Endodermal cell (in vitro differentiated cells): ENCODE measurements at regions not wholly inside any gene's neighbourhood (a gene's known extent, or its start where the extent isn't known, plus 50 kb on each side); places are given as distances from the start of the nearest gene placed in this dataset.
"Not testable (repeated sequence)": the region's sequence is repeated elsewhere in the genome, so short reads cannot be mapped to it uniquely, and the experiment has no call there.

Experiments
- DNase-seq: peaks from one replicate; pipeline ENCODE4 v3.0.0-alpha.2; 2017
- H3K27ac ChIP-seq: 2 replicates; pipeline ENCODE4 v1.5.1; 2013; ENCODE audit warnings: mild to moderate bottlenecking, low read depth, low read length, moderate library complexity
- H3K27me3 ChIP-seq: 2 replicates; pipeline ENCODE4 v1.6.1; 2013; ENCODE audit warnings: mild to moderate bottlenecking, low read length, moderate library complexity; ENCODE audit not compliant: insufficient read depth, control insufficient read depth, poor library complexity, severe bottlenecking
- H3K36me3 ChIP-seq: 2 replicates; pipeline ENCODE4 v1.7.0; 2013; ENCODE audit warnings: mild to moderate bottlenecking, low read length, moderate library complexity; ENCODE audit not compliant: control insufficient read depth, insufficient read depth
- H3K4me1 ChIP-seq: one replicate; pipeline ENCODE4 v1.7.0; 2013; ENCODE audit warnings: low read length; ENCODE audit not compliant: control insufficient read depth, insufficient read depth
- H3K4me3 ChIP-seq: 2 replicates; pipeline ENCODE4 v1.5.1; 2013; ENCODE audit warnings: mild to moderate bottlenecking, low read length, moderate library complexity
- H3K9ac ChIP-seq: 2 replicates; pipeline ENCODE4 v1.6.1; 2013; ENCODE audit warnings: mild to moderate bottlenecking, low read length, moderate library complexity; ENCODE audit not compliant: poor library complexity, severe bottlenecking; ENCODE audit errors: extremely low read depth
- H3K9me3 ChIP-seq: 2 replicates; pipeline ENCODE4 v1.6.1; 2013; ENCODE audit warnings: mild to moderate bottlenecking, low read length, moderate library complexity; ENCODE audit not compliant: control insufficient read depth
- H3K27ac Mint-ChIP-seq: 2 replicates; pipeline ENCODE4 v1.8.0; 2020; ENCODE audit warnings: mixed read lengths
- H3K27me3 Mint-ChIP-seq: 2 replicates; pipeline ENCODE4 v1.8.0; 2021; ENCODE audit warnings: mild to moderate bottlenecking, mixed read lengths; ENCODE audit not compliant: insufficient read depth
- H3K36me3 Mint-ChIP-seq: 2 replicates; pipeline ENCODE4 v1.8.0; 2020; ENCODE audit warnings: low read depth, mixed read lengths
- H3K4me1 Mint-ChIP-seq: 2 replicates; pipeline ENCODE4 v1.8.0; 2020; ENCODE audit warnings: mixed read lengths
- H3K4me3 Mint-ChIP-seq: 2 replicates; pipeline ENCODE4 v1.8.0; 2020; ENCODE audit warnings: mild to moderate bottlenecking, moderate library complexity, mixed read lengths
- H3K9me3 Mint-ChIP-seq: 2 replicates; pipeline ENCODE4 v1.8.0; 2020; ENCODE audit warnings: mild to moderate bottlenecking, mixed read lengths
- WGBS, 2 experiments: methylation state at CpG; one replicate each; pipeline versions ENCODE4 v1.1.5 to v1.1.7; 2013; ENCODE audit warnings: missing lambda C conversion rate in 2 of 2, mixed read lengths in 1 of 2; ENCODE audit not compliant: insufficient coverage in 1 of 2, insufficient read length in 1 of 2; 5-methylcytosine and 5-hydroxymethylcytosine counted together
- TF ChIP-seq, protein P1 (sequence below): fragments of 200-600 bp; sonication (generic); conservative IDR thresholded peaks from 2 replicates; pipeline ENCODE4 v1.5.0; 2021; ENCODE audit warnings: antibody characterized with exemption, mild to moderate bottlenecking

DNA sequence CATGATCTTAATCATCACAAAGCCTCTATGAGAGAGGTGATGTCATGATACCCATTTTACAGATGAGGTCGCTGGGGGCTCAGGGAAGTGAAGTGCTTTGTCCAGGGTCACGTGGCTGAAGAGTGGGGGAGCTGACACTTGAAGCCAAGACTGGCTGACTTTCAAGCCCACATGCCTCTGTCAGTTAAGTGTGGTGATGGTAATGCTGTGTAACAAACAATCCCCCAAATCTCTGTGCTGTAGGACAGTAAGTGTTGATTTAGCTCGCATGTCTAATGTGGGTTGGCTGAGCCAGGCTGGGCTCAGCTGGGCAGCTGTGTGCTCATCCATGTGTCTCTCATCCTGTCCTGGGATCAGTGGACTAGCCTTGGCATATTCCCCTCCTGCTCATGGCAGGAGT lies 87.1 kb upstream of the GRK3 start:
- peaks cover 10% of the 10 kb centered on the region for H3K9me3 ChIP-seq
- DNase-seq = no peak
- Mint-ChIP-seq H3K4me3 (no peak overlapping the region), H3K4me1 (no peaks in the 10 kb centered on the region), H3K36me3 (peaks cover 42% of the 10 kb centered on the region), H3K27ac (no peak overlapping the region), H3K27me3 (no peaks in the 10 kb centered on the region), H3K9me3 (peaks cover 15% of the 10 kb centered on the region)
- 85 to 100% methylated on average over 3 of the region's 3 CpGs for WGBS, 2 experiments
- H3K27me3 ChIP-seq = no peaks in the 10 kb centered on the region
- TF ChIP-seq, protein P1, sequence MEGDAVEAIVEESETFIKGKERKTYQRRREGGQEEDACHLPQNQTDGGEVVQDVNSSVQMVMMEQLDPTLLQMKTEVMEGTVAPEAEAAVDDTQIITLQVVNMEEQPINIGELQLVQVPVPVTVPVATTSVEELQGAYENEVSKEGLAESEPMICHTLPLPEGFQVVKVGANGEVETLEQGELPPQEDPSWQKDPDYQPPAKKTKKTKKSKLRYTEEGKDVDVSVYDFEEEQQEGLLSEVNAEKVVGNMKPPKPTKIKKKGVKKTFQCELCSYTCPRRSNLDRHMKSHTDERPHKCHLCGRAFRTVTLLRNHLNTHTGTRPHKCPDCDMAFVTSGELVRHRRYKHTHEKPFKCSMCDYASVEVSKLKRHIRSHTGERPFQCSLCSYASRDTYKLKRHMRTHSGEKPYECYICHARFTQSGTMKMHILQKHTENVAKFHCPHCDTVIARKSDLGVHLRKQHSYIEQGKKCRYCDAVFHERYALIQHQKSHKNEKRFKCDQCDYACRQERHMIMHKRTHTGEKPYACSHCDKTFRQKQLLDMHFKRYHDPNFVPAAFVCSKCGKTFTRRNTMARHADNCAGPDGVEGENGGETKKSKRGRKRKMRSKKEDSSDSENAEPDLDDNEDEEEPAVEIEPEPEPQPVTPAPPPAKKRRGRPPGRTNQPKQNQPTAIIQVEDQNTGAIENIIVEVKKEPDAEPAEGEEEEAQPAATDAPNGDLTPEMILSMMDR = no peak
- no peak overlapping the region for H3K27ac ChIP-seq
- H3K4me1 ChIP-seq = no peaks in the 10 kb centered on the region
- no peaks in the 10 kb centered on the region for H3K36me3 ChIP-seq
- H3K9ac ChIP-seq = no peak overlapping the region
- H3K4me3 ChIP-seq = no peak overlapping the region

DNA sequence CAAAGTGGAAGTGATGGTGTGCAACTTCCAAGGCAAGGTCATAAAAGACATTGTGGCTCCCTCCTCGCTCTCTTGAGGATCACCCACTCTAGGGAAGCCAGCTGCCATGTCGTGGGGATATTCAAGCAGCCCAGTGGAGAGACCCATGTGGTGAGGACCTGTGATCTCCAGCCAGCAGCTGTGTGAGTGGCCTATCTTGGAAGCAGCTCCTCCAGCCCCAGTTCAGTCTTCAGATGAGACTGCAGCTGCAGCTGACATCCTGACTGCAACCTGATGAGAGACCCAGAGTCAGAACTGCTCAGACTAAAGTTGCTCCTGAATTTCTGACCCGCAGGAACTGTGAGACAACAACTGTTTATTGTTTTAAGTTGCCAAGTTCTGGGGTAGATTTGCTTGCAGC lies 86.4 kb upstream of the GRK3 start:
- Mint-ChIP-seq H3K4me3 (no peak overlapping the region), H3K27me3 (no peaks in the 10 kb centered on the region), H3K4me1 (no peaks in the 10 kb centered on the region), H3K36me3 (peaks cover 42% of the 10 kb centered on the region), H3K27ac (no peak overlapping the region), H3K9me3 (peaks cover 15% of the 10 kb centered on the region)
- Histone ChIP-seq H3K27me3 (no peaks in the 10 kb centered on the region), H3K9ac (no peak overlapping the region), H3K27ac (no peak overlapping the region), H3K36me3 (no peaks in the 10 kb centered on the region), H3K9me3 (peaks cover 10% of the 10 kb centered on the region), H3K4me3 (no peak overlapping the region), H3K4me1 (no peaks in the 10 kb centered on the region)
- no peak for DNase-seq
- 88 to 100% methylated on average over 3 of the region's 3 CpGs for WGBS, 2 experiments
- TF ChIP-seq, protein P1 = no peak

DNA sequence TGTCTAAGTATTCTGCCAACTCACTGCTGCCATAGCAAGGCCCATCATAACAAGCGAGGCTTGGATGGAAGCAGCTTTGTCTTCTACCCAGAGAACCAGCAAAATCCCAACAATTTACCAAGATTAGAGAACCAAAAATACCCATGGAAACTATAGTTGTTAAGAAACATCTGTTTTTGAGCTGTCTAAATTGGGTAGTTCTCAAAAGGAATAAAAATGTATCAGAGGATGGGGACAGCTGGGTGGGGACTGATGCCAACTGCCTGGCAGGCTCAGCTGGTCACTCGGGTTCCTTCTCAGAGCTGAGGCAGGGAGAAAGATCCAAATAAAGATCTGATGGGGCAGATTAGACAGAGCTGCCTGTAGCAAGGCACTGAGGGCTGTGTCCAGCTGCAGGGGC lies 85.9 kb upstream of the GRK3 start:
- Mint-ChIP-seq H3K27ac (no peak overlapping the region), H3K4me3 (no peak overlapping the region), H3K4me1 (no peaks in the 10 kb centered on the region), H3K27me3 (no peaks in the 10 kb centered on the region), H3K36me3 (peaks cover 44% of the 10 kb centered on the region), H3K9me3 (peaks cover 15% of the 10 kb centered on the region)
- 86 to 87% methylated on average over 1 to 2 of the region's 2 CpGs for WGBS, 2 experiments
- Histone ChIP-seq H3K27me3 (no peaks in the 10 kb centered on the region), H3K9ac (no peak overlapping the region), H3K4me1 (no peaks in the 10 kb centered on the region), H3K27ac (no peak overlapping the region), H3K4me3 (no peak overlapping the region), H3K9me3 (peaks cover 10% of the 10 kb centered on the region), H3K36me3 (no peaks in the 10 kb centered on the region)
- TF ChIP-seq, protein P1 = no peak
- DNase-seq = no peak

DNA sequence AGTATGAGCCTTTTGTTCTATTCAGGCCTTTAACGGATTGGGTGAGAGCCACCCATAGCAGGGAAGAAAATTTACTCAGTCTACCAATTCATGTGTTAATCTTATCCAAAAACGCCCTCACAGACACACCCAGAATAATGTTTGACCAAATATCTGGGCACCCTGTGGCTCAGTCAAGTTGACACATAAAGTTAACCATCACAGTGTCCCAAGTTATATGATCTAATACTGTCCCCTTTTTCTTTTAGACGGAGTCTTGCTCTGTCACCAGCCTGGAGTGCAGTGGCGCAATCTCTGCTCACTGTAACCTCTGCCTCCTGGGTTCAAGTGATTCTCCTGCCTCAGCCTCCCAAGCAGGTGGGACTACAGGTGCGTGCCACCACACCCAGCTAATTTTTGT lies 83.6 kb upstream of the GRK3 start:
- not testable (repeated sequence) for DNase-seq, H3K9ac ChIP-seq, H3K27ac Mint-ChIP-seq, H3K27me3 Mint-ChIP-seq, H3K4me1 Mint-ChIP-seq, H3K27ac ChIP-seq, H3K4me3 ChIP-seq, H3K4me1 ChIP-seq, H3K36me3 ChIP-seq, H3K27me3 ChIP-seq, H3K4me3 Mint-ChIP-seq
- Mint-ChIP-seq H3K9me3 (peaks cover 15% of the 10 kb centered on the region), H3K36me3 (peaks cover 66% of the 10 kb centered on the region)
- 90 to 92% methylated on average over 3 to 5 of the region's 5 CpGs for WGBS, 2 experiments
- H3K9me3 ChIP-seq = peaks cover 10% of the 10 kb centered on the region
